Hepatocyte (in vitro differentiated cells): ENCODE measurements at regions not wholly inside any gene's neighbourhood (a gene's known extent, or its start where the extent isn't known, plus 50 kb on each side); places are given as distances from the start of the nearest gene placed in this dataset.

Source experiments
- DNase-seq: peaks from one replicate; pipeline ENCODE4 v3.0.0-alpha.2; 2016; ENCODE audit warnings: low spot score
- H2AFZ ChIP-seq: fragments of 200-600 bp; sonication (generic); 2 replicates; pipeline ENCODE4 v1.6.0; 2016; ENCODE audit warnings: antibody characterized with exemption, mild to moderate bottlenecking
- H3K27ac ChIP-seq: fragments of 200-600 bp; sonication (generic); 2 replicates; pipeline ENCODE4 v1.5.1; 2016; ENCODE audit warnings: mild to moderate bottlenecking
- H3K27me3 ChIP-seq: fragments of 200-600 bp; sonication (generic); 2 replicates; pipeline ENCODE4 v1.6.1; 2016
- H3K36me3 ChIP-seq: fragments of 200-600 bp; sonication (generic); replicated peaks from 2 replicates; pipeline ENCODE4 v1.5.1; 2016; ENCODE audit warnings: low read depth; ENCODE audit not compliant: insufficient read depth
- H3K4me1 ChIP-seq: fragments of 200-600 bp; sonication (generic); 2 replicates; pipeline ENCODE4 v1.5.1; 2016; ENCODE audit warnings: mild to moderate bottlenecking, moderate library complexity; ENCODE audit not compliant: insufficient read depth
- H3K4me2 ChIP-seq: fragments of 200-600 bp; sonication (generic); 2 replicates; pipeline ENCODE4 v1.6.0; 2016
- H3K4me3 ChIP-seq: fragments of 200-600 bp; sonication (generic); 2 replicates; pipeline ENCODE4 v1.5.1; 2016; ENCODE audit warnings: mild to moderate bottlenecking
- H3K79me2 ChIP-seq: fragments of 200-600 bp; sonication (generic); 2 replicates; pipeline ENCODE4 v1.6.0; 2017; ENCODE audit warnings: mild to moderate bottlenecking
- H3K9me2 ChIP-seq: fragments of 200-600 bp; sonication (generic); replicated peaks from 2 replicates; pipeline ENCODE4 v1.6.0; 2017; ENCODE audit warnings: mild to moderate bottlenecking; ENCODE audit not compliant: insufficient read depth
- H3K9me3 ChIP-seq: fragments of 200-600 bp; sonication (generic); 2 replicates; pipeline ENCODE4 v1.5.1; 2016; ENCODE audit warnings: low read depth, mild to moderate bottlenecking
- H4K20me1 ChIP-seq: fragments of 200-600 bp; sonication (generic); 2 replicates; pipeline ENCODE4 v1.6.0; 2016; ENCODE audit warnings: mild to moderate bottlenecking; ENCODE audit not compliant: insufficient read depth, poor library complexity, severe bottlenecking
- CTCF ChIP-seq: fragments of 200-600 bp; sonication (generic); IDR thresholded peaks from 2 replicates; pipeline ENCODE4 v1.5.1; 2016; ENCODE audit warnings: antibody characterized with exemption, mild to moderate bottlenecking; ENCODE audit not compliant: poor library complexity
- EZH2 ChIP-seq: fragments of 200-600 bp; sonication (generic); IDR thresholded peaks from 2 replicates; pipeline ENCODE4 v1.6.1; 2016; ENCODE audit warnings: antibody characterized with exemption, mild to moderate bottlenecking, borderline replicate concordance
- EZH2phosphoT487 ChIP-seq: fragments of 200-600 bp; sonication (generic); IDR thresholded peaks from one replicate; pipeline ENCODE4 v1.6.1; 2018; ENCODE audit warnings: antibody characterized with exemption, mild to moderate bottlenecking, low read depth, moderate library complexity; ENCODE audit not compliant: unreplicated experiment, severe bottlenecking
- WGBS: methylation state at CpG from one replicate; pipeline ENCODE4 v1.1.6; 2016; ENCODE audit warnings: low lambda C conversion rate; ENCODE audit errors: missing lambda C conversion rate; 5-methylcytosine and 5-hydroxymethylcytosine counted together

GRCh38 chr11:29395555-29396072 lies 621.2 kb downstream of the KCNA4 start:
- H3K9me2 ChIP-seq: no peaks in the 10 kb centered on the region
- DNase-seq: no peak
- 76% methylated on average over 3 of the region's 3 CpGs for WGBS
- no peaks in the 10 kb centered on the region for H4K20me1 ChIP-seq
- H3K4me3 ChIP-seq: no peak overlapping the region
- no peaks in the 10 kb centered on the region for H3K36me3 ChIP-seq
- H3K4me1 ChIP-seq: no peaks in the 10 kb centered on the region
- no peaks in the 10 kb centered on the region for H3K79me2 ChIP-seq
- H3K4me2 ChIP-seq: no peak overlapping the region
- H3K27ac ChIP-seq: no peak overlapping the region
- H3K9me3 ChIP-seq: no peaks in the 10 kb centered on the region
- H3K27me3 ChIP-seq: no peaks in the 10 kb centered on the region
- TF ChIP-seq EZH2: no peak
- no peak for TF ChIP-seq CTCF
- TF ChIP-seq EZH2phosphoT487: no peak
- no peak overlapping the region for H2AFZ ChIP-seq

- WGBS: 88% methylated on average over 1 of the region's 1 CpG
- Histone ChIP-seq H3K79me2 (no peaks in the 10 kb centered on the region), H3K4me1 (no peaks in the 10 kb centered on the region), H3K36me3 (no peaks in the 10 kb centered on the region), H3K27ac (no peak overlapping the region), H3K4me3 (no peak overlapping the region), H3K9me3 (no peaks in the 10 kb centered on the region), H3K4me2 (no peak overlapping the region), H4K20me1 (no peaks in the 10 kb centered on the region), H3K27me3 (no peaks in the 10 kb centered on the region), H3K9me2 (no peaks in the 10 kb centered on the region), H2AFZ (no peak overlapping the region)
- TF ChIP-seq CTCF (no peak), EZH2phosphoT487 (no peak), EZH2 (no peak)
- DNase-seq: no peak
Observed at GRCh38 chr11:29389793-29390192, 627.0 kb downstream of the KCNA4 start.

- Histone ChIP-seq H3K27me3 (no peaks in the 10 kb centered on the region), H3K9me3 (no peaks in the 10 kb centered on the region), H3K4me2 (no peak overlapping the region), H3K4me1 (peaks cover 8% of the 10 kb centered on the region), H3K27ac (no peak overlapping the region), H3K4me3 (no peak overlapping the region), H3K79me2 (no peaks in the 10 kb centered on the region), H3K9me2 (no peaks in the 10 kb centered on the region), H4K20me1 (no peaks in the 10 kb centered on the region), H3K36me3 (no peaks in the 10 kb centered on the region), H2AFZ (no peak overlapping the region)
- no peak for TF ChIP-seq CTCF
- TF ChIP-seq EZH2: no peak
- TF ChIP-seq EZH2phosphoT487: no peak
- 61% methylated on average over 1 of the region's 1 CpG for WGBS
- DNase-seq: no peak
Observed at GRCh38 chr11:29373725-29374124, 643.1 kb downstream of the KCNA4 start.

GRCh38 chr11:29368126-29368525 lies 648.7 kb downstream of the KCNA4 start:
- Histone ChIP-seq H3K36me3 (no peaks in the 10 kb centered on the region), H3K4me1 (no peaks in the 10 kb centered on the region), H3K4me2 (no peak overlapping the region), H3K79me2 (no peaks in the 10 kb centered on the region), H3K27ac (no peak overlapping the region), H3K9me2 (no peaks in the 10 kb centered on the region), H3K9me3 (no peaks in the 10 kb centered on the region), H2AFZ (no peak overlapping the region), H3K27me3 (no peaks in the 10 kb centered on the region), H3K4me3 (no peak overlapping the region), H4K20me1 (no peaks in the 10 kb centered on the region)
- DNase-seq: no peak
- WGBS: 78% methylated on average over 5 of the region's 5 CpGs
- no peak for TF ChIP-seq EZH2
- TF ChIP-seq EZH2phosphoT487: no peak
- TF ChIP-seq CTCF: no peak
